H9 (cell line): ENCODE measurements at regions not wholly inside any gene's neighbourhood (a gene's known extent, or its start where the extent isn't known, plus 50 kb on each side); places are given as distances from the start of the nearest gene placed in this dataset.

Experiments
- DNase-seq: peaks from one replicate; pipeline ENCODE4 v3.0.0-alpha.2; 2017
- H2AFZ ChIP-seq: one replicate; pipeline ENCODE4 v1.6.1; 2013; ENCODE audit warnings: mild to moderate bottlenecking, low read length, control low read depth, moderate library complexity
- H2AK5ac ChIP-seq: 2 replicates; pipeline ENCODE4 v1.6.1; 2013; ENCODE audit warnings: low read length, control low read depth, mixed read lengths; ENCODE audit not compliant: insufficient read length
- H2BK120ac ChIP-seq: one replicate; pipeline ENCODE4 v1.6.1; 2013; ENCODE audit warnings: low read depth, mild to moderate bottlenecking, low read length, control low read depth, inconsistent platforms; ENCODE audit not compliant: poor library complexity, severe bottlenecking
- H2BK12ac ChIP-seq: 2 replicates; pipeline ENCODE4 v1.6.1; 2013; ENCODE audit warnings: low read length, control low read depth, mixed read lengths, low read depth; ENCODE audit not compliant: insufficient read length
- H2BK15ac ChIP-seq: 2 replicates; pipeline ENCODE4 v1.6.1; 2013; ENCODE audit warnings: low read depth, low read length, control low read depth
- H2BK20ac ChIP-seq: one replicate; pipeline ENCODE4 v1.6.1; 2013; ENCODE audit warnings: low read depth, mild to moderate bottlenecking, low read length, control low read depth, inconsistent platforms; ENCODE audit not compliant: poor library complexity, severe bottlenecking
- H2BK5ac ChIP-seq: 2 replicates; pipeline ENCODE4 v1.6.1; 2013; ENCODE audit warnings: low read length, control low read depth, mixed read lengths; ENCODE audit not compliant: insufficient read length
- H3K14ac ChIP-seq: 2 replicates; pipeline ENCODE4 v1.6.1; 2013; ENCODE audit warnings: low read length, control low read depth; ENCODE audit not compliant: insufficient read depth
- H3K18ac ChIP-seq: 2 replicates; pipeline ENCODE4 v1.6.1; 2013; ENCODE audit warnings: low read depth, mild to moderate bottlenecking, mixed read lengths, low read length, control low read depth; ENCODE audit not compliant: insufficient read length
- H3K23ac ChIP-seq: 2 replicates; pipeline ENCODE4 v1.6.1; 2013; ENCODE audit warnings: low read length, control low read depth, mixed read lengths, low read depth; ENCODE audit not compliant: insufficient read length
- H3K23me2 ChIP-seq: 2 replicates; pipeline ENCODE4 v1.6.1; 2013; ENCODE audit warnings: low read depth, mild to moderate bottlenecking, mixed read lengths, low read length, control low read depth; ENCODE audit not compliant: insufficient read length, poor library complexity, severe bottlenecking
- H3K27ac ChIP-seq: 2 replicates; pipeline ENCODE4 v1.5.1; 2013; ENCODE audit warnings: low read length, control low read depth, mixed read lengths, low read depth; ENCODE audit not compliant: insufficient read length
- H3K27me3 ChIP-seq: 2 replicates; pipeline ENCODE4 v1.6.1; 2013; ENCODE audit warnings: low read length, control low read depth, inconsistent platforms; ENCODE audit not compliant: insufficient read depth
- H3K4ac ChIP-seq: 2 replicates; pipeline ENCODE4 v1.6.1; 2013; ENCODE audit warnings: low read depth, mild to moderate bottlenecking, control low read depth, inconsistent platforms, low read length, moderate library complexity
- H3K4me1 ChIP-seq: 2 replicates; pipeline ENCODE4 v1.6.1; 2013; ENCODE audit warnings: low read length, control low read depth, inconsistent platforms; ENCODE audit not compliant: insufficient read depth
- H3K4me2 ChIP-seq: 2 replicates; pipeline ENCODE4 v1.6.1; 2013; ENCODE audit warnings: low read length, control low read depth, mixed read lengths; ENCODE audit not compliant: insufficient read length, insufficient read depth
- H3K56ac ChIP-seq: 2 replicates; pipeline ENCODE4 v1.6.1; 2013; ENCODE audit warnings: low read depth, mild to moderate bottlenecking, mixed read lengths, low read length, control low read depth; ENCODE audit not compliant: insufficient read length
- H3K79me1 ChIP-seq: 2 replicates; pipeline ENCODE4 v1.6.1; 2013; ENCODE audit warnings: low read depth, mild to moderate bottlenecking, moderate library complexity, low read length, control low read depth, inconsistent platforms; ENCODE audit not compliant: insufficient read depth, poor library complexity, severe bottlenecking
- H3K79me2 ChIP-seq: 2 replicates; pipeline ENCODE4 v1.6.1; 2013; ENCODE audit warnings: low read length, control low read depth, inconsistent platforms; ENCODE audit not compliant: insufficient read depth
- H3K9ac ChIP-seq: 2 replicates; pipeline ENCODE4 v1.6.1; 2013; ENCODE audit warnings: low read length, control low read depth, mixed read lengths; ENCODE audit not compliant: insufficient read length; ENCODE audit errors: extremely low read depth
- H3K9me3 ChIP-seq: one replicate; pipeline ENCODE4 v1.6.1; 2013; ENCODE audit warnings: low read depth, low read length, inconsistent platforms; ENCODE audit not compliant: control insufficient read depth
- H3T11ph ChIP-seq: one replicate; pipeline ENCODE4 v1.6.1; 2013; ENCODE audit warnings: mild to moderate bottlenecking, low read length, control low read depth, inconsistent platforms
- H4K20me1 ChIP-seq: one replicate; pipeline ENCODE4 v1.6.1; 2013; ENCODE audit not compliant: control insufficient read depth, insufficient read length, insufficient read depth
- H4K5ac ChIP-seq: 2 replicates; pipeline ENCODE4 v1.6.1; 2013; ENCODE audit warnings: low read depth, mild to moderate bottlenecking, mixed read lengths, low read length, control low read depth; ENCODE audit not compliant: insufficient read length
- H4K8ac ChIP-seq: replicated peaks from 2 replicates; pipeline ENCODE4 v1.6.1; 2013; ENCODE audit warnings: low read length, control low read depth, mixed read lengths, low read depth; ENCODE audit not compliant: insufficient read length
- H4K91ac ChIP-seq: 2 replicates; pipeline ENCODE4 v1.6.1; 2013; ENCODE audit warnings: low read depth, mild to moderate bottlenecking, moderate library complexity, mixed read lengths, low read length, control low read depth; ENCODE audit not compliant: insufficient read length
- H3K27ac Mint-ChIP-seq, 3 experiments: 2 replicates in 2 of 3; 3 replicates in 1 of 3; pipeline ENCODE4 v1.8.0; 2020 to 2021; ENCODE audit warnings: mixed read lengths in 3 of 3, mild to moderate bottlenecking in 1 of 3, moderate library complexity in 1 of 3
- H3K27me3 Mint-ChIP-seq: 2 replicates; pipeline ENCODE4 v1.8.0; 2021; ENCODE audit warnings: low read depth, mild to moderate bottlenecking, moderate library complexity, mixed read lengths
- H3K36me3 Mint-ChIP-seq, 3 experiments: 2 replicates in 2 of 3; 3 replicates in 1 of 3; pipeline ENCODE4 v1.8.0; 2020 to 2021; ENCODE audit warnings: low read depth in 3 of 3, mixed read lengths in 3 of 3; ENCODE audit not compliant: insufficient read depth in 1 of 3
- H3K4me1 Mint-ChIP-seq, 2 experiments: 2 replicates each; pipeline ENCODE4 v1.8.0; 2020; ENCODE audit warnings: mixed read lengths in 2 of 2
- H3K4me3 Mint-ChIP-seq, 2 experiments: 2 replicates in 1 of 2; 3 replicates in 1 of 2; pipeline ENCODE4 v1.8.0; 2020 to 2021; ENCODE audit warnings: mild to moderate bottlenecking in 2 of 2, mixed read lengths in 2 of 2, moderate library complexity in 1 of 2
- H3K9me3 Mint-ChIP-seq, 2 experiments: 2 replicates in 1 of 2; 3 replicates in 1 of 2; pipeline ENCODE4 v1.8.0; 2020; ENCODE audit warnings: mild to moderate bottlenecking in 2 of 2, mixed read lengths in 2 of 2, moderate library complexity in 1 of 2
- WGBS: extraction: QIAGEN DNeasy Blood & Tissue Kit; methylation state at CpG from one replicate; pipeline ENCODE4 v1.1.7; 2013; ENCODE audit warnings: missing lambda C conversion rate, low lambda C conversion rate, mixed read lengths; ENCODE audit not compliant: insufficient read length; ENCODE audit errors: extremely low coverage; 5-methylcytosine and 5-hydroxymethylcytosine counted together
- TF ChIP-seq, protein P1 (sequence below): fragments of 200-600 bp; sonication (generic); conservative IDR thresholded peaks from 3 replicates; pipeline ENCODE4 v1.8.0; 2021; ENCODE audit warnings: antibody characterized with exemption, mild to moderate bottlenecking

DNA sequence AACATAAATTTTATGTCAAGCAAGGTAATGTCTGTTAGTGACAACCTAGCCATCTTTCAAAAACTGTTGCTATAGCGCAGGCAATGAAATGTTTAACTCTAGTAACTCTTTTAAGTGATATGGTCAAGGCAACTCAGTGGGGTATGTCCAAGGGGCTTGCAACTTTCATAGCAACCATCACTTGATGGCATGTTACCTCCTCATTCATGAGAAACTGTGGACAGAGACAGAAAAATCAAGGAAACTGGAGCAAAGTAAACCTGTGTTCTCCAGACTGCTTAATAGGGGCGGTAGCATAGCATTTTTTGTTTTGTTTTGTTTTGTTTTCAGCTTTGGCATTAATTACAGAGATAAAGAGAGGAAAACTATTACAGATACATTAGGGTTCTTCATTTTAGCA is 1456.8 kb upstream of the AGA start:
- H4K20me1 ChIP-seq = no peaks in the 10 kb centered on the region
- no peaks in the 10 kb centered on the region for H3K79me1 ChIP-seq
- H3K18ac ChIP-seq = no peak overlapping the region
- H3T11ph ChIP-seq = no peak overlapping the region
- no peaks in the 10 kb centered on the region for H3K36me3 Mint-ChIP-seq
- no peak overlapping the region for H2AFZ ChIP-seq
- H2BK12ac ChIP-seq = no peak overlapping the region
- H3K79me2 ChIP-seq = no peaks in the 10 kb centered on the region
- no peak overlapping the region for H4K5ac ChIP-seq
- no peak overlapping the region for H3K14ac ChIP-seq
- no peaks in the 10 kb centered on the region for H3K27me3 Mint-ChIP-seq
- H3K4me1 ChIP-seq = no peaks in the 10 kb centered on the region
- no peak overlapping the region for H4K8ac ChIP-seq
- DNase-seq = no peak
- WGBS = no CpG with 5 or more reads among the region's 2 CpGs
- H3K23me2 ChIP-seq = no peaks in the 10 kb centered on the region
- H3K9me3 ChIP-seq = no peaks in the 10 kb centered on the region
- H3K4ac ChIP-seq = no peak overlapping the region
- H4K91ac ChIP-seq = no peak overlapping the region
- TF ChIP-seq, protein P1, sequence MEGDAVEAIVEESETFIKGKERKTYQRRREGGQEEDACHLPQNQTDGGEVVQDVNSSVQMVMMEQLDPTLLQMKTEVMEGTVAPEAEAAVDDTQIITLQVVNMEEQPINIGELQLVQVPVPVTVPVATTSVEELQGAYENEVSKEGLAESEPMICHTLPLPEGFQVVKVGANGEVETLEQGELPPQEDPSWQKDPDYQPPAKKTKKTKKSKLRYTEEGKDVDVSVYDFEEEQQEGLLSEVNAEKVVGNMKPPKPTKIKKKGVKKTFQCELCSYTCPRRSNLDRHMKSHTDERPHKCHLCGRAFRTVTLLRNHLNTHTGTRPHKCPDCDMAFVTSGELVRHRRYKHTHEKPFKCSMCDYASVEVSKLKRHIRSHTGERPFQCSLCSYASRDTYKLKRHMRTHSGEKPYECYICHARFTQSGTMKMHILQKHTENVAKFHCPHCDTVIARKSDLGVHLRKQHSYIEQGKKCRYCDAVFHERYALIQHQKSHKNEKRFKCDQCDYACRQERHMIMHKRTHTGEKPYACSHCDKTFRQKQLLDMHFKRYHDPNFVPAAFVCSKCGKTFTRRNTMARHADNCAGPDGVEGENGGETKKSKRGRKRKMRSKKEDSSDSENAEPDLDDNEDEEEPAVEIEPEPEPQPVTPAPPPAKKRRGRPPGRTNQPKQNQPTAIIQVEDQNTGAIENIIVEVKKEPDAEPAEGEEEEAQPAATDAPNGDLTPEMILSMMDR = no peak
- H2BK120ac ChIP-seq = no peak overlapping the region
- no peak overlapping the region for H2BK5ac ChIP-seq
- H2BK20ac ChIP-seq = no peak overlapping the region
- H3K9ac ChIP-seq = no peak overlapping the region
- no peak overlapping the region for H2AK5ac ChIP-seq
- H3K27ac Mint-ChIP-seq = peak overlapping the region in 1 of 3 experiments; percentile 9; a peak in 1 of 7 replicates
- no peak overlapping the region for H3K23ac ChIP-seq
- H3K4me3 Mint-ChIP-seq = no peak overlapping the region
- no peaks in the 10 kb centered on the region for H3K4me1 Mint-ChIP-seq
- no peaks in the 10 kb centered on the region for H3K27me3 ChIP-seq
- H3K4me2 ChIP-seq = no peak overlapping the region
- no peaks in the 10 kb centered on the region for H3K9me3 Mint-ChIP-seq
- H3K27ac ChIP-seq = no peak overlapping the region
- no peak overlapping the region for H3K56ac ChIP-seq
- no peak overlapping the region for H2BK15ac ChIP-seq
